ENCODE measurements at regions not wholly inside any gene's neighbourhood (a gene's known extent, or its start where the extent isn't known, plus 50 kb on each side); places are given as distances from the start of the nearest gene placed in this dataset.

DNA sequence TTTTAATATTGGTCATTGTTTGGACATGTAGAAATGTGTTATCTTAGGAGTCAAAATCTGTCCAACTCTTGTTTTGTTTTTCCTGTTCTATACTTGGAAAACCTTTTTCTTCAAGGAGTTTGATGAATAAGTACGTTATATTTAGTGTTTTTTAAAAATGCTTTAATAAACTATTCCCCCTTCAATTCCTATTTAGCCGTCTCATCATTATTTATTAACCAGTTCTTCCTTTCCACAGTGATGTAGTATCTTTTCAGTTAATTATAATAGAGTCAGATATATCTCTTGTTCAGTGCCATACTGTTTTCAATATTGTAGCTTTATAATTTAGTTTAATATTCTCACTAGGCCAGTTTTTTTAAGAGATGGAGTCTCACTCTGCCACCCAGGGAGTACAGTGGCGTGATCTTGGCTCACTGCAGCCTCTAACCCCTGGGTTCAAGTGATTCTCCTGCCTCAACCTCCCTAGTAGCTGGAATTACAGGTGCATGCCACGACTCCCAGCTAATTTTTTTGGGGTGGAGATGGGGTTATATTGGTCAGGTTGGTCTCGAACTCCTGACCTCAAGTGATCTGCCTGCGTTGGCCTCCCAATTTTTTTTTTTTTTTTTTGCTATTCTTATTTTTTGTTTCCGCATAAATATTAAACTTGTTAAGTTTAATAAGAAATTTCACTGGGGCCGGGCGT lies 72.9 kb downstream of the KPNA2 start:
- Histone ChIP-seq H3K56ac (replicated peaks; ENCODE audit: insufficient read length, low read depth, low read length) (no peak overlapping the region), H4K5ac (ENCODE audit: insufficient read length, low read depth, low read length) (no peak overlapping the region), H2BK120ac (replicated peaks; ENCODE audit: low read depth, low read length) (no peak overlapping the region), H2BK15ac (ENCODE audit: low read length) (no peak overlapping the region), H3K4me2 (ENCODE audit: insufficient read depth in 1 of 2, low read depth in 2 of 2, low read length in 2 of 2) (no peak overlapping the region), H2BK20ac (ENCODE audit: low read length) (no peak overlapping the region), H2AFZ (ENCODE audit: low read length) (no peak overlapping the region), H4K91ac (replicated peaks; ENCODE audit: insufficient read length, low read length) (no peak overlapping the region), H3K23ac (ENCODE audit: insufficient read length) (no peak overlapping the region), H3K27me3 (replicated peaks in 1 of 4; ENCODE audit: control insufficient read depth in 3 of 4, extremely low read depth in 1 of 4, insufficient read depth in 3 of 4, low read length in 3 of 4) (no peaks in the 10 kb centered on the region), H3K14ac (ENCODE audit: insufficient read length) (no peak overlapping the region), H4K20me1 (replicated peaks in 1 of 2; ENCODE audit: control insufficient read depth in 1 of 2, insufficient read depth in 2 of 2, low read length in 2 of 2) (no peaks in the 10 kb centered on the region), H3K4ac (replicated peaks; ENCODE audit: insufficient read length, low read depth, low read length) (no peak overlapping the region), H3K4me1 (replicated peaks in 1 of 4; ENCODE audit: control insufficient read depth in 3 of 4, insufficient read depth in 4 of 4, low read length in 3 of 4) (no peaks in the 10 kb centered on the region), H3K9ac (replicated peaks in 1 of 4; ENCODE audit: extremely low read depth in 1 of 4, low read depth in 3 of 4, low read length in 3 of 4) (no peak overlapping the region), H3K23me2 (ENCODE audit: low read depth, low read length) (no peaks in the 10 kb centered on the region), H3K36me3 (ENCODE audit: control insufficient read depth in 2 of 4, insufficient read depth in 4 of 4, low read length in 3 of 4) (no peaks in the 10 kb centered on the region), H3K79me1 (ENCODE audit: low read depth, low read length) (no peaks in the 10 kb centered on the region), H2BK12ac (ENCODE audit: low read depth, low read length) (no peak overlapping the region), H3K4me3 (ENCODE audit: extremely low read depth in 1 of 4, insufficient read depth in 2 of 4, low read depth in 3 of 4, low read length in 4 of 4) (no peak overlapping the region), H3K27ac (ENCODE audit: low read depth, low read length) (no peak overlapping the region), H2BK5ac (ENCODE audit: low read depth, low read length) (no peak overlapping the region), H3K9me3 (ENCODE audit: insufficient read depth in 2 of 2, low read depth in 1 of 2, low read length in 1 of 2) (no peaks in the 10 kb centered on the region), H3K79me2 (ENCODE audit: control insufficient read depth in 1 of 2, insufficient read depth in 2 of 2, low read length in 2 of 2) (no peaks in the 10 kb centered on the region), H3K18ac (ENCODE audit: extremely low read depth, low read length) (no peak overlapping the region), H4K8ac (ENCODE audit: extremely low read depth, insufficient read depth, low read length) (no peak overlapping the region), H2AK5ac (ENCODE audit: low read depth, low read length) (no peak overlapping the region)
- FAIRE-seq (no peak), DNase-seq (ENCODE audit: low read depth in 1 of 2, low spot score in 2 of 2) (no peak)
- ChIA-PET CTCF (ENCODE audit: partially characterized antibody) (no interaction called here), POLR2A (ENCODE audit: partially characterized antibody) (interaction anchor here (0.6 kb wide), 1 partner anchor 193 kb away, joined by 4 read pairs; no protein-coding TSS in a partner anchor)
- TF ChIP-seq CBX8 (IDR thresholded peaks at IDR 0.05; ENCODE audit: borderline replicate concordance, low read depth, low read length) (no peak), SIN3A (conservative IDR thresholded peaks at IDR 0.05 in 1 of 2, IDR thresholded peaks at IDR 0.05 in 1 of 2; ENCODE audit: low read depth in 1 of 2, low read length in 2 of 2) (no peak), MAX (IDR thresholded peaks at IDR 0.05) (no peak), KDM1A (IDR thresholded peaks at IDR 0.05; ENCODE audit: borderline replicate concordance, low read length) (no peak)
- 92% methylated on average over 8 of the region's 9 CpGs; no CpG with 5 or more reads in 1 of the 2 experiments for WGBS, 2 experiments (ENCODE audit: extremely low coverage in 1 of 2, insufficient coverage in 1 of 2, insufficient read length in 1 of 2, insufficient replicate concordance in 2 of 2, low coverage in 1 of 2, low lambda C conversion rate in 2 of 2, missing lambda C conversion rate in 1 of 2)

All from H1 (cell line).